Endothelial cell (in vitro differentiated cells): ENCODE measurements at regions not wholly inside any gene's neighbourhood (a gene's known extent, or its start where the extent isn't known, plus 50 kb on each side); places are given as distances from the start of the nearest gene placed in this dataset.

Source experiments
- DNase-seq: peaks from one replicate; pipeline ENCODE4 v3.0.0; 2021; ENCODE audit warnings: low spot score
- H3K27ac Mint-ChIP-seq: one replicate; pipeline ENCODE4 v1.8.0; 2021; ENCODE audit warnings: mixed read lengths, inconsistent platforms; ENCODE audit not compliant: unreplicated experiment
- H3K27me3 Mint-ChIP-seq: one replicate; pipeline ENCODE4 v1.8.0; 2021; ENCODE audit warnings: mild to moderate bottlenecking, moderate library complexity, mixed read lengths, inconsistent platforms; ENCODE audit not compliant: unreplicated experiment
- H3K36me3 Mint-ChIP-seq: one replicate; pipeline ENCODE4 v1.8.0; 2021; ENCODE audit warnings: mild to moderate bottlenecking, low read depth, mixed read lengths, inconsistent platforms; ENCODE audit not compliant: unreplicated experiment
- H3K4me1 Mint-ChIP-seq: one replicate; pipeline ENCODE4 v1.8.0; 2021; ENCODE audit warnings: mild to moderate bottlenecking, mixed read lengths, inconsistent platforms; ENCODE audit not compliant: unreplicated experiment
- H3K4me3 Mint-ChIP-seq: one replicate; pipeline ENCODE4 v1.8.0; 2021; ENCODE audit warnings: mild to moderate bottlenecking, mixed read lengths, inconsistent platforms; ENCODE audit not compliant: unreplicated experiment
- H3K9me3 Mint-ChIP-seq: one replicate; pipeline ENCODE4 v1.8.0; 2021; ENCODE audit warnings: mixed read lengths, inconsistent platforms; ENCODE audit not compliant: unreplicated experiment
- CTCF ChIP-seq: fragments of 200-600 bp; sonication (generic); IDR thresholded peaks from one replicate; pipeline ENCODE4 v1.5.0; 2021; ENCODE audit warnings: antibody characterized with exemption; ENCODE audit not compliant: unreplicated experiment

GRCh38 chr3:102570511-102570910 lies 135.7 kb downstream of the ZPLD1 start:
- H3K36me3 Mint-ChIP-seq = no peaks in the 10 kb centered on the region
- peaks cover 3% of the 10 kb centered on the region for H3K4me1 Mint-ChIP-seq
- no peak for DNase-seq
- H3K9me3 Mint-ChIP-seq = no peaks in the 10 kb centered on the region
- H3K27me3 Mint-ChIP-seq = peaks cover 2% of the 10 kb centered on the region
- TF ChIP-seq CTCF = no peak
- H3K4me3 Mint-ChIP-seq = no peak overlapping the region
- H3K27ac Mint-ChIP-seq = no peak overlapping the region

- Mint-ChIP-seq H3K4me1 (peaks cover 3% of the 10 kb centered on the region), H3K27ac (no peak overlapping the region), H3K9me3 (no peaks in the 10 kb centered on the region), H3K4me3 (no peak overlapping the region), H3K36me3 (no peaks in the 10 kb centered on the region), H3K27me3 (peaks cover 2% of the 10 kb centered on the region)
- TF ChIP-seq CTCF = no peak
- DNase-seq = no peak
Observed at GRCh38 chr3:102571006-102571405, 136.2 kb downstream of the ZPLD1 start.

GRCh38 chr3:102571720-102572384 lies 137.0 kb downstream of the ZPLD1 start:
- Mint-ChIP-seq H3K27ac (no peak overlapping the region), H3K9me3 (no peaks in the 10 kb centered on the region), H3K36me3 (no peaks in the 10 kb centered on the region)

GRCh38 chr3:102573483-102574028 lies 138.7 kb downstream of the ZPLD1 start:
- Mint-ChIP-seq H3K27ac (no peak overlapping the region), H3K4me3 (no peak overlapping the region), H3K4me1 (no peaks in the 10 kb centered on the region), H3K27me3 (no peaks in the 10 kb centered on the region), H3K36me3 (no peaks in the 10 kb centered on the region), H3K9me3 (no peaks in the 10 kb centered on the region)
- no peak for DNase-seq
- TF ChIP-seq CTCF = no peak

More at GRCh38 chr3:102571720-102572384, 137.0 kb downstream of the ZPLD1 start:
- Mint-ChIP-seq H3K4me3 (no peak overlapping the region), H3K4me1 (no peaks in the 10 kb centered on the region), H3K27me3 (peaks cover 2% of the 10 kb centered on the region)
- TF ChIP-seq CTCF = no peak
- no peak for DNase-seq

- DNase-seq = no peak
- Mint-ChIP-seq H3K4me3 (no peak overlapping the region), H3K36me3 (no peaks in the 10 kb centered on the region), H3K4me1 (no peaks in the 10 kb centered on the region), H3K9me3 (no peaks in the 10 kb centered on the region), H3K27me3 (no peaks in the 10 kb centered on the region), H3K27ac (no peak overlapping the region)
- no peak for TF ChIP-seq CTCF
Observed at GRCh38 chr3:102574355-102574754, 139.5 kb downstream of the ZPLD1 start.
